D341Med (cell line): ENCODE measurements at regions not wholly inside any gene's neighbourhood (a gene's known extent, or its start where the extent isn't known, plus 50 kb on each side); places are given as distances from the start of the nearest gene placed in this dataset.

ENCODE experiments used
- DNase-seq: peaks from one replicate; pipeline ENCODE4 v3.0.0; 2012; ENCODE audit warnings: low spot score

- no peak for DNase-seq
Observed at GRCh38 chr17:12530161-12530560, 135.5 kb upstream of the MYOCD start.

GRCh38 chr17:12536021-12536420 is 129.7 kb upstream of the MYOCD start:
- DNase-seq, result no peak

DNA sequence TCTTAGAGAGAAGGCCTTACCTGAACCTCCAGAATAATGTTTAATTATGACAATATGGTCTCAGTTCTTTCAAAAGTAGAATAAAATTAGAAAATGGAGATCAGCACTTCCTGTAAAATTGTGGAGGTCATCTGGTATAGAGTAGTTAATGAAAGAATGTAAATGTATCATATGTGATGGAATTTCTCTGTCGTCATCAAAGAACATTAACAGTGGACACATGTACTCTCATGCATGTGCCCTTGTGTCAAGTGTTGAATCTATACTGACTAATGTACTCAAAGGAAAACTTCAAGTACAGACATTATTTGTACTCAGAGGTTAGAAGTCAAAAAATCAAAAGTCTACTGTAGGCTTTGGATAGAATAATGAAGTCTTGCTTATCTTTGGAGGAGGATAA is 129.2 kb upstream of the MYOCD start:
- no peak for DNase-seq

DNA sequence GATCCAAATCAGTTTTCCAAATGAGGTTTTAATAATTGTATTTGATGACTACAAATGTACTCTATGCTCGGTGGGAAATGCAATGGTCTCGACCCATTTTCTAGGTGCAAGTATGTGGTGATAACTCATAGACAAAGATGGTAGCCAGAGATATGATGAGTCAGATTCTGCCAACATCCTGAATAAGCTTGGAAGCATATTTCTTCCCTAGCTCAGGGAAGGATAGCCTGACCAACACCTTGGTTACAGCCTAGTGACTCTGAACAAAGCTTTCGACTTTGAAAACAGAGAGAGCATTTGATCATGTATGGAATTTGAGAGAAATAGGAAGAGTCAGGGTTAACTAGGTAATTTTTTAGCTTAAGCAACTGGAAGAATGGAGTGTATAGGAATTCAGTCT is 128.3 kb upstream of the MYOCD start:
- no peak for DNase-seq

- no peak for DNase-seq
Observed at GRCh38 chr17:12538003-12538402, 127.7 kb upstream of the MYOCD start.

DNA sequence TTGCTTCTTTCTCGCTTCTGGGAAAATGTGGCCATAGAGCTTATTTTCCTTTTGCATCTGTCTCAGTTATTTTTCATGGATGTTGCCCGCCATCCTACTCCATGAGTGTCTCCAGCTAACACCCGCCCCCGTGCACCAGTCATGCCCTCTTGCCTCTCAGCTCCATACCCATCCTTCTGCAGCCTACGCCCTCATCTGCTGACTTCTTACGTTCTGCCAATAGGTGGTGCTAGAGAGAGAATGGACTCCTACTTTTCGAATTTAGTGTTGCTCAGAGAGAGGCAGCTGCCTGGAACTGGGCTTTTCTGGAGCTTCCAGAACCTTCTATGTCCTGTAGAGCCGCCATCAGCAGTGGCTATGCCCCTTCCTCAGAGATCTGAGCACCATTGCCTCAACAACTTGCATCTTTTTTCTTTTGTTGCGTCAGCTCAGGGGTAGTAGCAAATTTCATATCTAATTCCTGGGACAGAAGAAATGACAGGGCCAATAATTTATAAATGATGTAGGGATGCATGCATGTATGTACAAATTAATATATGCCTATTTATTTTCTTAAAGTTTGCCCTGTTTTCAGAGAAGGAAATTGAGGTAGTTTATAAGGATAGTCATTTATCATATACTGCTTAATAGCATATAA is 119.7 kb upstream of the MYOCD start:
- peak; percentile 53 for DNase-seq

GRCh38 chr17:12546983-12547382 is 118.7 kb upstream of the MYOCD start:
- no peak for DNase-seq

DNA sequence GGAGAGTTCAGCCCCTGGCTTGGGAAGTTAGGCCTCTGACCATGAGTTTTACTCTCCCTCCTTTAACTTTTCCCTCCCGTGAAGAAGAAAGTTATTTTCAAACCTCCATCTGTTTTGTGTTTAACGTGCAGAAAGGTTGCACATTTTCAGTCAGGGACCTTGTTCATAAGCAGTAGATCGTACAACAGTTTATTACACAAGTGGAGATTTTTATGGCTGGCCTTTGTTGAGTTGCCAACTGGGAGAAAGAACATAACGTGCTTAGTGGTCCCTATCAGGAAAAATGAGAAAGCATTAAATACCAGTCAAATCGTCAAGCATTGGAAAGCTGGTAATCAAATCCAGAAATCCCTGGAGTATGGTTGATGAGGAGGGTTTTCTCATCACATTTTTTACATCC is 117.9 kb upstream of the MYOCD start:
- no peak for DNase-seq

- no peak for DNase-seq
Observed at GRCh38 chr17:12548558-12548957, 117.1 kb upstream of the MYOCD start.

DNA sequence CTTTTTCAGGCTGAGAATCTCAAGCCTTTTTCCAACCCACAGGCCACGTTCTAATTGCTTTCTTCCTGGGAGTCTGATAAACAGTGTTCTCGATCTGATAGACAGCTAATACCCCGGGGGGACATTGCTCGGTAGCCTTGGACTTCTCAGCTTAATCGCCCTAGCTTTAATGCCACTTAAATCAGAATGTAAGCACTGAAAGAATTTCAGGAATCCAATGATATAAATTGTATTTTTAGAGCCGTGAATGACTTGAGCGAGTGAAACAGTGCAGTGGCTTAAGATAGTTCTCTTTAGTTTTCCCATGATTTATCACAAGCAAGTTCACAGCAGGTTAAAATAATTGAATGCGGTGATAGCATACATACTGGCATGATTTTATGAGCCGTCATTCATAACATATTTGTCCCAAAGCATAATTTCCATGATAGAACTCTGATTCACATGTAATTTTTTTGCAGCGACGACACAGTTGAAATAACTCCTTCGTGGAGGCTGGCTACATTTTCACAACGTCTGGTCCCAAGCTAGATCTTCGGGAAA is 116.1 kb upstream of the MYOCD start:
- no peak for DNase-seq

DNA sequence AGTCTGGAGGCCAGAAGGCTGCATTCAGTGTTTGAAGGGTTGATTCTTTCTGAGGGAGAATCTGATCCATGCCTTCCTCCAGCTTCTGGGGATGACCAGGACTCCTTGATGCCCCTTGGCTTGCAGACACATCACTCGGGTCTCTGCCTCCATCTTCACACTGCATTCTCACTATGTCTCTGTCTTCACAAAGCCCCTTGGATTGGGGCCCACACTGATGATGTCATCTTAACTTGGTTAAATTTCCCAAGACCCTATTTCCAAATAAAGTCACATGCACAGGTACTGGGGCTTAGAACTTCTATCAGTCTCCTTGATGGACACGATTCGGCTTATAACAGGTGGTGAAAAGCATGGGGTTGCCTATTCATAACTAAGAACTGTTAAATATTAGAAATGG is 112.1 kb upstream of the MYOCD start:
- DNase-seq, result no peak

GRCh38 chr17:12554251-12554650 is 111.4 kb upstream of the MYOCD start:
- DNase-seq, result no peak

- no peak for DNase-seq
Observed at GRCh38 chr17:12566291-12566690, 99.4 kb upstream of the MYOCD start.

DNA sequence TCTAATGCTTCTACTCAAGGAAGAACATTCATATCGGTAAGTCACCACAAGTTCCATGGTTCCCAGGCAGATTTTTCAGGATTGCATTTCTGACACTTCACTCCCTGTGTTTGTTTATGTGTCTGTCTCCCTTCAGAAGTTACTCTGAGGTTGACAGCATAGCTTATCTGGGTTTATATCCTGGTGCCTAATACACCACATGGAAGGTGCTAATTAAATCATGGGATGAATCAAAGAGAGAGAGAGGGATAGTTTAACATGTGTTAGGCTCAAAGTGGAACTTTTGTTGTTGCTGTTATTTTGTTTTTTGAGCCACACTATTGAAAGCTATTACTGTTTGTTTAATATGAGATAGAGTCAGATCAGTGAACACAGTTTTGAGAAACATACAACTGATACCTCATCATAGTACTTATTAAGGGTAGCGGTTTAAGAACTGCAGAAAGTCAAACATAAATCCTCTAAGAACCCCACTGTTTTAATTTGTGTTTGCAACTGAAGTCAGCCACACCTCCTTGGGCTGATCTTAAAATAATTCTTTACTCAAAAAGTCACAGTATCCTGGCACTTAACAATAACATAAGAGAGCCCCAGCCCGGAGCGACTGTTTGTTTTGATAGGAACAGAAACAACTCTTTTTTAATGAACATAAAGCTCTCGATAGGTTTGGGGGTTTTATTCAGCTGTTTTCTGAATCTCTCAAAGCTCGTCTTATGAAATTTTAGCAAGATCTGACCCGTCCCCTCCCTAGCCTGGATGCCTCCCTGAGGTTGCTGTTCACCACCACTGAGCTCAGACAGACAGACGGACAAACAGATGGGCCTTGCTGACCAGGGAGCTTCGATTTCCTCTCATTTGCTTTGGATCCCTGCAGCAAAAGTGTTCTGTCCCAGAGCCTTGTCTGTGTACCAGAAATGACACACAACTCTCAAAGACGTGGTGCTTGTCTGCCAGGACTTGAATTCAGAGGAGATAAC is 98.3 kb upstream of the MYOCD start:
- no peak for DNase-seq

DNA sequence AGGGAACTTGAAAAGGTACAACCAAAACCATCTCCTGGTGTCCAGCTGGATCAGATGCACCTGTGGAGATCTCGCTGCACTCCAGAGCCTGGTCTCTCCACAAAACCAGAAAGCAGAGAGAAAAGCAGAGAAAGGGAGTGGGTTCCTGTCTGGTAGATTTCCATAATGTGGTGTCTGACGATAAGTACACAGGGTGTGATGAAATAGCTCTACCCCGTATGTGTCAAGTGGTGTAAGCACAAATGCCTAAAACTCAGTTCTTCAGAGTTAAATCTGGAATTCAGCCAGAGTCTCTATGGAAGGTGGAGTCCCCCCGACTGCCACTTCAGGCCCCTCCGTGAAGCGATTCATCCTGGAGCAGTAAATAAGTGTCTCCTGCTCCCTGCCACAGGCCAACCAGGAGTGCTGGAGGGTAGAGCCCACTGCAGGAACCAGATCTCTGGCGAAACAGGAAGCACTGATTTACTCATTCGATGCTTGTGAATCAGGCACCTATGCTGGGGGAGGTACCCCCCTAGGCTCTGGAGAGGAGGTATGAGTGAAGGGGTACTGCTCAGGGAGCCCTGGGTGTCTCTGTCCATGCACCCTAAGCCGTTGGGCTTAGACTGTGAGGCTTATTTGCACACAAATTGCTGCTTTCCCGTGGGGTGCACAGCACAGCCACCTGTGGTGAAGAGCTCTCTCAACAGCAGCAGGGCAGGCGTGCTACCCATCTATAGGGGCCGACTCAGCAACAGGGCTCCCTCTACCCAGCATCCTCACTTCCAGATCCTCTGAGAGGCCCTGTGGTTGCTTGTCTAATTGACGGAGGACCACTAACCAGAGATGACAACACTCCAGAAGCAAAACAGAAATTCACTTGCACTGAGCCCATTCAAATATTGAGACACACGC is 97.1 kb upstream of the MYOCD start:
- no peak for DNase-seq

DNA sequence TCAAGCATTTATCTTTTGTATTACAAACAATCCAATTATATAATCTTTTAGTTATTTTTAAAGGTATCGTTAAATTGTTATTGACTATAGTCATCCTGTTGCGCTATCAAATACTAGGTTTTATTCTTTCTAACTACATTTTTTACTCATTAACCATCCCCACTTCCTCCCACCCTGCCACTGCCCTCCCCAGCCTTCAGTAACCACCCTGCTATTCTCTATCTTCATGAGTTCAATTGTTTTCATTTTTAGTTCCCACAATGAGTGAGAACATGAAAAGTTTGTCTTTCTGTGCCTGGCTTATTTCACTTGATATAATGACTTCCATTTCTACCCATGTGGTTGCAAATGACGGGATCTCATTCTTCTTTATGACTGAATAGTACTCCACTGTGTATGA is 94.1 kb upstream of the MYOCD start:
- no peak for DNase-seq

- DNase-seq, result no peak
Observed at GRCh38 chr17:12574525-12574924, 91.2 kb upstream of the MYOCD start.

- no peak for DNase-seq
Observed at GRCh38 chr17:12575641-12576040, 90.0 kb upstream of the MYOCD start.

GRCh38 chr17:12579288-12579687 is 86.4 kb upstream of the MYOCD start:
- DNase-seq, result no peak

DNA sequence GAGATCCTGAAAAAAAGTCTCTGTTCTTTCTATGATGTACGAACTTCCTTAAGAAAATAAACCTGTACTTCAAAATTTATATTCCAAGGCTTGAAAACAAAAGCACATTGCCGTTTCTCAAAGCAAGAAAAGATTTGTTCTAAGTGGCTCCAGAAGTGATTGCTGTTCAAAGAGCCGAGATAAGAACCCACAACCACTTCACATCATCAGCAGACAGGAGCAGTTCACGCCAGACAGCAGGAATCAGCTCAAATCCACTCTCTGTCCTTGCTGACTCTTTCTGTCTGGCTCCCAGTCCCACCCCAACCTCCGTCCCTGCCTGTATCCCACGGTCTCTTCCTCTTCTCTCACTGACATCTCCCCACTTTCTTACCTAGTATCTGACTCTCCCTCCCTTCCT is 85.0 kb upstream of the MYOCD start:
- DNase-seq, result no peak

GRCh38 chr17:12584727-12585126 is 81.0 kb upstream of the MYOCD start:
- DNase-seq, result no peak

GRCh38 chr17:12588531-12588930 is 77.2 kb upstream of the MYOCD start:
- DNase-seq, result no peak
